ENCODE measurements at regions not wholly inside any gene's neighbourhood (a gene's known extent, or its start where the extent isn't known, plus 50 kb on each side); places are given as distances from the start of the nearest gene placed in this dataset.

GRCh38 chr13:61695147-61695546 is 279.5 kb upstream of the PCDH20 start:
- no peaks in the 10 kb centered on the region for H3K36me3 Mint-ChIP-seq

GRCh38 chr13:61692691-61693090 is 277.0 kb upstream of the PCDH20 start:
- H3K27ac Mint-ChIP-seq: no peak overlapping the region
- no peak overlapping the region for H3K4me3 Mint-ChIP-seq
- H3K27me3 Mint-ChIP-seq: no peaks in the 10 kb centered on the region
- peaks cover 14% of the 10 kb centered on the region for H3K9me3 Mint-ChIP-seq (ENCODE audit: low read depth)
- H3K4me1 Mint-ChIP-seq (ENCODE audit: low read depth): no peaks in the 10 kb centered on the region
- no peaks in the 10 kb centered on the region for H3K36me3 Mint-ChIP-seq

More at GRCh38 chr13:61695147-61695546, 279.5 kb upstream of the PCDH20 start:
- Mint-ChIP-seq H3K4me3 (no peak overlapping the region), H3K9me3 (ENCODE audit: low read depth) (peaks cover 21% of the 10 kb centered on the region), H3K4me1 (ENCODE audit: low read depth) (no peaks in the 10 kb centered on the region), H3K27ac (no peak overlapping the region), H3K27me3 (no peaks in the 10 kb centered on the region)

GRCh38 chr13:61685682-61686012 is 270.0 kb upstream of the PCDH20 start:
- H3K27me3 Mint-ChIP-seq: no peaks in the 10 kb centered on the region
- H3K36me3 Mint-ChIP-seq: no peaks in the 10 kb centered on the region
- no peaks in the 10 kb centered on the region for H3K4me1 Mint-ChIP-seq (ENCODE audit: low read depth)
- no peak overlapping the region for H3K27ac Mint-ChIP-seq
- no peak overlapping the region for H3K4me3 Mint-ChIP-seq
- H3K9me3 Mint-ChIP-seq (ENCODE audit: low read depth): no peaks in the 10 kb centered on the region

- H3K27ac Mint-ChIP-seq: no peak overlapping the region
- H3K27me3 Mint-ChIP-seq: no peaks in the 10 kb centered on the region
- H3K4me3 Mint-ChIP-seq: no peak overlapping the region
- no peaks in the 10 kb centered on the region for H3K36me3 Mint-ChIP-seq
- H3K9me3 Mint-ChIP-seq (ENCODE audit: low read depth): no peaks in the 10 kb centered on the region
- H3K4me1 Mint-ChIP-seq (ENCODE audit: low read depth): no peaks in the 10 kb centered on the region
Observed at GRCh38 chr13:61684976-61685681, 269.5 kb upstream of the PCDH20 start.

GRCh38 chr13:61672756-61673155 is 257.1 kb upstream of the PCDH20 start:
- Mint-ChIP-seq H3K4me1 (ENCODE audit: low read depth) (no peaks in the 10 kb centered on the region), H3K36me3 (no peaks in the 10 kb centered on the region), H3K4me3 (no peak overlapping the region), H3K27me3 (no peaks in the 10 kb centered on the region), H3K9me3 (ENCODE audit: low read depth) (no peaks in the 10 kb centered on the region), H3K27ac (no peak overlapping the region)

GRCh38 chr13:61670384-61671161 is 254.9 kb upstream of the PCDH20 start:
- Mint-ChIP-seq H3K9me3 (ENCODE audit: low read depth) (peaks cover 1% of the 10 kb centered on the region), H3K4me3 (no peak overlapping the region), H3K36me3 (no peaks in the 10 kb centered on the region), H3K27ac (no peak overlapping the region), H3K27me3 (no peaks in the 10 kb centered on the region), H3K4me1 (ENCODE audit: low read depth) (no peaks in the 10 kb centered on the region)

- no peaks in the 10 kb centered on the region for H3K4me1 Mint-ChIP-seq (ENCODE audit: low read depth)
- H3K4me3 Mint-ChIP-seq: no peak overlapping the region
- no peaks in the 10 kb centered on the region for H3K36me3 Mint-ChIP-seq
- no peak overlapping the region for H3K27ac Mint-ChIP-seq
- peaks cover 5% of the 10 kb centered on the region for H3K9me3 Mint-ChIP-seq (ENCODE audit: low read depth)
- H3K27me3 Mint-ChIP-seq: no peaks in the 10 kb centered on the region
Observed at GRCh38 chr13:61664801-61665705, 249.4 kb upstream of the PCDH20 start.

GRCh38 chr13:61654481-61654880 is 238.8 kb upstream of the PCDH20 start:
- H3K4me3 Mint-ChIP-seq: no peak overlapping the region
- no peaks in the 10 kb centered on the region for H3K27me3 Mint-ChIP-seq
- no peaks in the 10 kb centered on the region for H3K36me3 Mint-ChIP-seq
- H3K27ac Mint-ChIP-seq: no peak overlapping the region
- H3K9me3 Mint-ChIP-seq (ENCODE audit: low read depth): peaks cover 11% of the 10 kb centered on the region
- no peaks in the 10 kb centered on the region for H3K4me1 Mint-ChIP-seq (ENCODE audit: low read depth)

GRCh38 chr13:61648547-61648946 is 232.9 kb upstream of the PCDH20 start:
- Mint-ChIP-seq H3K27ac (no peak overlapping the region), H3K4me3 (no peak overlapping the region), H3K36me3 (no peaks in the 10 kb centered on the region), H3K9me3 (ENCODE audit: low read depth) (peaks cover 14% of the 10 kb centered on the region), H3K27me3 (no peaks in the 10 kb centered on the region), H3K4me1 (ENCODE audit: low read depth) (no peaks in the 10 kb centered on the region)

GRCh38 chr13:61612192-61612591 is 196.5 kb upstream of the PCDH20 start:
- Mint-ChIP-seq H3K9me3 (ENCODE audit: low read depth) (peaks cover 11% of the 10 kb centered on the region), H3K4me3 (no peak overlapping the region), H3K4me1 (ENCODE audit: low read depth) (no peaks in the 10 kb centered on the region), H3K27me3 (no peaks in the 10 kb centered on the region), H3K27ac (no peak overlapping the region), H3K36me3 (no peaks in the 10 kb centered on the region)

- Mint-ChIP-seq H3K4me3 (no peak overlapping the region), H3K27ac (no peak overlapping the region), H3K4me1 (ENCODE audit: low read depth) (no peaks in the 10 kb centered on the region), H3K9me3 (ENCODE audit: low read depth) (peaks cover 18% of the 10 kb centered on the region), H3K27me3 (no peaks in the 10 kb centered on the region), H3K36me3 (no peaks in the 10 kb centered on the region)
Observed at GRCh38 chr13:61608138-61608537, 192.5 kb upstream of the PCDH20 start.

GRCh38 chr13:61600360-61601033 is 184.8 kb upstream of the PCDH20 start:
- Mint-ChIP-seq H3K9me3 (ENCODE audit: low read depth) (peaks cover 3% of the 10 kb centered on the region), H3K4me1 (ENCODE audit: low read depth) (no peaks in the 10 kb centered on the region), H3K4me3 (no peak overlapping the region), H3K27me3 (no peaks in the 10 kb centered on the region), H3K36me3 (no peaks in the 10 kb centered on the region), H3K27ac (no peak overlapping the region)

- H3K27me3 Mint-ChIP-seq: no peaks in the 10 kb centered on the region
- no peaks in the 10 kb centered on the region for H3K36me3 Mint-ChIP-seq
- H3K4me1 Mint-ChIP-seq (ENCODE audit: low read depth): no peaks in the 10 kb centered on the region
- peaks cover 3% of the 10 kb centered on the region for H3K9me3 Mint-ChIP-seq (ENCODE audit: low read depth)
- H3K27ac Mint-ChIP-seq: no peak overlapping the region
- no peak overlapping the region for H3K4me3 Mint-ChIP-seq
Observed at GRCh38 chr13:61592489-61592888, 176.8 kb upstream of the PCDH20 start.

GRCh38 chr13:61575973-61576372 is 160.3 kb upstream of the PCDH20 start:
- peaks cover 4% of the 10 kb centered on the region for H3K9me3 Mint-ChIP-seq (ENCODE audit: low read depth)
- H3K36me3 Mint-ChIP-seq: no peaks in the 10 kb centered on the region
- no peak overlapping the region for H3K27ac Mint-ChIP-seq
- H3K4me3 Mint-ChIP-seq: no peak overlapping the region
- no peaks in the 10 kb centered on the region for H3K27me3 Mint-ChIP-seq
- no peaks in the 10 kb centered on the region for H3K4me1 Mint-ChIP-seq (ENCODE audit: low read depth)
